HFF-Myc (cell line): ENCODE measurements at regions not wholly inside any gene's neighbourhood (a gene's known extent, or its start where the extent isn't known, plus 50 kb on each side); places are given as distances from the start of the nearest gene placed in this dataset.
"Not testable (repeated sequence)": the region's sequence is repeated elsewhere in the genome, so short reads cannot be mapped to it uniquely, and the experiment has no call there.

Experiments used
- DNase-seq: peaks from one replicate; pipeline ENCODE4 v3.0.0-alpha.2; 2011; ENCODE audit warnings: low read depth; ENCODE audit errors: extremely low read depth
- H3K4me3 ChIP-seq: replicated peaks from 2 replicates; pipeline ENCODE4 v1.5.1; 2011; ENCODE audit warnings: low read depth, mild to moderate bottlenecking, control low read depth, low read length
- TF ChIP-seq, protein P1 (sequence below): IDR thresholded peaks from 2 replicates; pipeline ENCODE4 v1.5.1; 2012; ENCODE audit warnings: mild to moderate bottlenecking, low read depth, low read length, control low read depth; ENCODE audit errors: missing control alignments

DNA sequence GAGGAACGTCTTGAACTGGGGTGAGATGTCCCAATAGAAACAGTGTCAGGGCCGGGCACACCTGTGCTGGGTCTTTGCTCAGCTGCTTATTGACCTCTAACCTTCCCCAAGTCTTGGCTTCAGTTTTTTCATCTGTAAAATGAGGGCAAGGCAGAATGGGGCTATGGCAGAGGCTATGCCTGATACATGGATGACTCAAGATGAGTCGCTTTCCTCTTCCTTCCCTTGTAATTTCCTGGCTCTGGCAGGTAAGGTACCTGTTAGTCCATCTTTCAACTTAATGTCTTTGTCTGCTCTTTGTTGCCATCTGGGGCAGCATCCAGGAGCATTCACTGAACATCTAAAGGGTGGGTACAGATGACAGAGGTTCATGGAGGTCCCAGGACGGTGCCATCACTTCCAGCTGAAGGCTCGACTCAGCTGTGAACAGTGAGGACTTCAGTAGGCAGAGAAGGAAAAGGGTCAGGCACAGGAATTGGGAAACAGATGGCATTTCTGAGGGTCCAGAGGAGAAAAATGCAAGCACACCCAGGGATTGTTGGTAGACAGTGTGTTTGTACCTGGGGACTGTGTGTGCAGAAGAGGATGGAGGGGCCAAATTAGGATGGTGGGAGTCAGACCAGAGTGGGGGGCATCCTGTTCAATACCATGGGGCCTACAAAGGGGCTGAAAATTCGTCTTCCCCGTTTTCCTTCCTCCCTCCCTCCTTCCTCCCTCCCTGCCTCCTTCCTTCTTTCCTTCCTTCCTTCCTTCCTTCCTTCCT, 268.3 kb downstream of the VRK1 start:
- no peak for DNase-seq
- TF ChIP-seq, protein P1, sequence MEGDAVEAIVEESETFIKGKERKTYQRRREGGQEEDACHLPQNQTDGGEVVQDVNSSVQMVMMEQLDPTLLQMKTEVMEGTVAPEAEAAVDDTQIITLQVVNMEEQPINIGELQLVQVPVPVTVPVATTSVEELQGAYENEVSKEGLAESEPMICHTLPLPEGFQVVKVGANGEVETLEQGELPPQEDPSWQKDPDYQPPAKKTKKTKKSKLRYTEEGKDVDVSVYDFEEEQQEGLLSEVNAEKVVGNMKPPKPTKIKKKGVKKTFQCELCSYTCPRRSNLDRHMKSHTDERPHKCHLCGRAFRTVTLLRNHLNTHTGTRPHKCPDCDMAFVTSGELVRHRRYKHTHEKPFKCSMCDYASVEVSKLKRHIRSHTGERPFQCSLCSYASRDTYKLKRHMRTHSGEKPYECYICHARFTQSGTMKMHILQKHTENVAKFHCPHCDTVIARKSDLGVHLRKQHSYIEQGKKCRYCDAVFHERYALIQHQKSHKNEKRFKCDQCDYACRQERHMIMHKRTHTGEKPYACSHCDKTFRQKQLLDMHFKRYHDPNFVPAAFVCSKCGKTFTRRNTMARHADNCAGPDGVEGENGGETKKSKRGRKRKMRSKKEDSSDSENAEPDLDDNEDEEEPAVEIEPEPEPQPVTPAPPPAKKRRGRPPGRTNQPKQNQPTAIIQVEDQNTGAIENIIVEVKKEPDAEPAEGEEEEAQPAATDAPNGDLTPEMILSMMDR, result no peak
- H3K4me3 ChIP-seq, result no peak overlapping the region

DNA sequence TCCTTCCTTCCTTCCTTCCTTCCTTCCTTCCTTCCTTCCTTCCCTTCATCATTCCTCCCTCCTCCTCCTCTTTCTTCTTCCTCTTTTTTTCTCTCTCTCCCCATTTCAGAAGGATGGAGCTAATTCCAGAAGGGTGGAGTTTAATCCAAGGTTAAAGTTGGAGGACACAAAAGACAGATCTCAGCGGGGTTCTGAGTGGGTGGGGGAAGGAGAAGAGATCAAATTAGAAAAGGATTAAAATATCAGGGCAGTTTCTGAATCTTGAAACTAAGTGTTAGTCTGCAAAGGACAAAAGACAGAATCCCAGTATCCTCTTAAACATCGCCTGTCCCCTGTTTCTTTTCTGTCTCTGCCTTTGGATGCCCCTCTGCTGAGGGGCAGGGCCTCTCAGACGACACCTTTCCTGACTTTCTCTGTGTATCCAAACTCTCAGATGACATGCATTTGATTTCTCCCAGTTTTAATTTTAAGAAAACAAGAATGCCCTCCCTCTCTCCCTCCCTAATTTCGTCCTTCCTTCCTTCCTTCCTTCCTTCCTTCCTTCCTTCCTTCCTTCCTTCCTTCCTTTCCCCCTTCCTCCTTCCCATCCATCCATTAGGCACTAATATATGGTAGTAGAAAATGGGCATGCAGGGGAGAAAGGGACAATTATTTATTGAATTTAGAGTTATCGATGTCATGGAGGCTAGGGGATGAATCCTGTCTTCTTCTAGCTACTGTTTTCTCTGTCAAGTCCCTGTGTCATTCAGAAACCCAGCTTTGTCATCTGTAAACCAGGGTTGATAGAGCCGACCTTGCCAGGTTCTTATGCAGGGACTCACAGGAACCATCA, 269.1 kb downstream of the VRK1 start:
- H3K4me3 ChIP-seq, result no peak overlapping the region
- TF ChIP-seq, protein P1, result no peak
- DNase-seq, result no peak

DNA sequence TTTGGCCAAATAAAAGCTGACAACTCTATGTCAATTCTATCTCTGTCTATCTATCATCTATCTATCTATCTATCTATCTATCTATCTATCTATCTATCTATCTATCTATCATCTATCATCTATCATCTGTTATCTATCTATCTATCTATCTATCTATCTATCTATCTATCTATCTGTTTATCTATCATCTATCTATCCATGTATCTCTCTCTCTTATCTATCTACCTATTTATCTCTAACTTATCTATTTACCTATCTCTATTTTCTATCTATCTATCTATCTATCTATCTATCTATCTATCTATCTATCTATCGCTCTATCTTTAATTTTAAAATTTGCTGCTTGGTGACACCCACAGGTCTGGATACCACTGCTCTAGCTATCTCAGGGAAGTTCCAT, 271.1 kb downstream of the VRK1 start:
- H3K4me3 ChIP-seq, DNase-seq: not testable (repeated sequence)

DNA sequence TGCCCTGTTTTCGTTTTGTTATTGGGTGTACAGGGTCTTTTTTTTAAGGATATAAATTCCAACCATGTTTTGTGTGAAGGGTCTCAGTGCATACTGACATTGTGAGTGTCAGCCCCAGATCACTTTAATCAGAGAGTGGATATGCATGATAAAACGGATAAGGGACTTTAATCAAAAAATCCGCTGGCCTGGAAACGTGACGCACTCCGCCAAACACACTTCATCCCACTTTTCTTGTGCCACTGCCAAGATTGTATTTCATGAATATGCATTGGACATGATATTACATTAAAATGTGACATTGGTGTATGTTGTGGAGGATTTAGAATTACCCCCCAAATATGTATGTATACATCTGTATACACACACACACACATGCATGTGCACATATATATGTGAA, 273.1 kb downstream of the VRK1 start:
- no peak overlapping the region for H3K4me3 ChIP-seq
- TF ChIP-seq, protein P1, result no peak
- DNase-seq, result no peak

DNA sequence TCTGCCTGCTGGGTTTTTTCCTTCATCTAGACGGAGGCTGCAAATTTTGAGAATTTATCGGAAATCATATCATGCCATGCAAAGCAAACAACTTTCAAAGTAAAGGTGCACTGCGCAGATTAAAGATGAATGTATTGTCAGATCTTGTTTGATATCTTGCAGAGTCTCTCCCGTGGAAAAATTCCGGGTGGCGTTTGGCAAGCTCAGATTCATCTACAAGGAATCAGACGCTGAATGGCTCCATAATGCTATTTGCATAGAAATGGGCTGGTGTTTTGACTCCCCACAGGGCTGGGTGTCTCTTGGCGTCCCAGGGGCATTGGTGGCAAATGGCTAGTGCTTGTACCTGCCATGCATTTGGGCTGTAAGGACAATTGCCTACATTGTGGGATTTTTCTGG, 274.0 kb downstream of the VRK1 start:
- no peak for DNase-seq
- H3K4me3 ChIP-seq, result no peak overlapping the region
- TF ChIP-seq, protein P1, result no peak

DNA sequence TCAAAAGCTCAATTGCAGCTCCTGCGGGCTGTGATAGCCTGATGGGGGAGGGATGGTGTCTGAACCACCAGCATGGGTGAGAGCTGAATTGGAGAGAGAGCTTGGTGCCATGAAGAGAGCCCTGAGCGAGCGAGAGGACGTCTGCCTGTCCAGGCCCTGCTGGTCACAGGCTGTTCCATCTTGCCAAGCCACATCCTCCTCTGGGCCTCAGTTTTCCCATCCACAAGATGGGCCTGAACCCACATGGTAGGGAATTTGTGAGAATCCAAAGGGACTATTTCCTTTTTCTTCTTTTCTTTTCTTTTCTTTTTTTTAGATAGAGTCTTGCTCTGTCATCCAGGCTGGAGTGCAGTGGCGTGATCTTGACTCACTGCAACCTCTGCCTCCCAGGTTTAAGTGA, 276.4 kb downstream of the VRK1 start:
- DNase-seq, result no peak
- TF ChIP-seq, protein P1, result no peak
- no peak overlapping the region for H3K4me3 ChIP-seq

DNA sequence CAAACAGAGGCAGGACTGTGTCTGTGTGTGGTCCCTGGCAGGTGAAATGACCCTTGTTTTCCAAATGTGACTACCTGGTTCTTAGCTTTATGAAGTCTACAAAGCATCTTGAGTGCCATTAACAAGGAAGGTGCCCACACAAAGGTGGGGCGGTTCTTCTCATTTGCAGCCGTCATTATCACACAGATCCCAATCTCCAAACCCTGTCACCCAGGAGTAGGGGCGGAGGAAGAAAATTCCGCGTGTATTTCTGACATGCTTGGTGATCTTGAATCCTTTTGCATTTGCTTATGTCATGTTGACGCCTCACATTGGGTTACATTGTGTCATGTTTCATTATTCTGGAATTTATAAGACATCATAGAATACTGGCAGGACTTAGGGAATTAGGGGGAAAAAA, 277.3 kb downstream of the VRK1 start:
- TF ChIP-seq, protein P1, result no peak
- DNase-seq, result no peak
- H3K4me3 ChIP-seq, result no peak overlapping the region
